ENCODE measurements at regions not wholly inside any gene's neighbourhood (a gene's known extent, or its start where the extent isn't known, plus 50 kb on each side); places are given as distances from the start of the nearest gene placed in this dataset.

DNA sequence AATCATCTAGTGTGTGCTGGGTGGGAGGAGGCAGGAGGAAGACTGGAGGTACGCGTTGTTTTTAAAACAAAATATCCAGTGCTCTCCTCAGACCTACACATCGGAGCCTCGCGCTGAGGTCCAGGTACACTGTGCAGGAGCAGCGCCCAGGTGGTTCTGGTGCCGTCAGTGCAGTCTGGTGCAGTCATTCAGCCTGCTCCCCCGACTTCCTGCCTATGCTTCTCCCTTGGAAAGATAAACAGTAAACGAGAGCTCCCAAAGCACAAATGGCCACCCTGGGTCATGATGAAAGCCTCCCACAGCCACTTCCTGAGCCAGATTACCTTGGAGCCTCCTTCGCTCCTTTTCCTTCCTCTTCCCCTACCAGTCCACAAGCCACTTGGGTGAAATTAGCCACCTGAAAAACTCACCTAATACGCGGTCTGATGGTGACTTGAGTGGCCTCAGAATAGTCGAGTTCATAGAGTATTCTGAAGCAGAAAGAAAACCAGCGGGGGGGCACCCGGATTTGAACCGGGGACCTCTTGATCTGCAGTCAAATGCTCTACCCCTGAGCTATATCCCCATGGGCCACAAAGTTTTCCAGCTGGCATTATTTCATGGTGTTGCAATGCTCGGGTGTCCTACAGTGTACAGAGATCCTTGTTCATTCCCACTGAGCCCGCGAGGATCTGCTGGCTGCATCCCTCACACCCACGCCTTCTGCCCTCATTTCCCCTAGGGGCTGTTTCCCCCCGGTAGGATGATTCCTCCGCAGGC lies 82.5 kb downstream of the ZNF467 start (continued):
- no peak for TF ChIP-seq ZKSCAN5 (CRISPR knock-in tag; IDR thresholded peaks at IDR 0.05)
- TF ChIP-seq TGIF2 (CRISPR knock-in tag; IDR thresholded peaks at IDR 0.05) = 0 out of 2 replicates have a peak, but pooled peaks have one; percentile 54
- TF ChIP-seq, protein P1, sequence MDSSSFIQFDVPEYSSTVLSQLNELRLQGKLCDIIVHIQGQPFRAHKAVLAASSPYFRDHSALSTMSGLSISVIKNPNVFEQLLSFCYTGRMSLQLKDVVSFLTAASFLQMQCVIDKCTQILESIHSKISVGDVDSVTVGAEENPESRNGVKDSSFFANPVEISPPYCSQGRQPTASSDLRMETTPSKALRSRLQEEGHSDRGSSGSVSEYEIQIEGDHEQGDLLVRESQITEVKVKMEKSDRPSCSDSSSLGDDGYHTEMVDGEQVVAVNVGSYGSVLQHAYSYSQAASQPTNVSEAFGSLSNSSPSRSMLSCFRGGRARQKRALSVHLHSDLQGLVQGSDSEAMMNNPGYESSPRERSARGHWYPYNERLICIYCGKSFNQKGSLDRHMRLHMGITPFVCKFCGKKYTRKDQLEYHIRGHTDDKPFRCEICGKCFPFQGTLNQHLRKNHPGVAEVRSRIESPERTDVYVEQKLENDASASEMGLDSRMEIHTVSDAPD (CRISPR knock-in tag; IDR thresholded peaks at IDR 0.05) = peak; percentile 64; the same call in 1 of the 2 replicates
- TF ChIP-seq ZNF282 (IDR thresholded peaks at IDR 0.05; ENCODE audit: partially characterized antibody) = no peak
- peak; percentile 54; the same call in 1 of the 2 replicates for TF ChIP-seq KDM4B (CRISPR knock-in tag; IDR thresholded peaks at IDR 0.05)
- TF ChIP-seq IRF2 (CRISPR knock-in tag; IDR thresholded peaks at IDR 0.05) = peak; percentile 79
- peak; percentile 34; the same call in 1 of the 2 replicates for TF ChIP-seq RARA (CRISPR knock-in tag; IDR thresholded peaks at IDR 0.05)
- TF ChIP-seq PCBP1 (IDR thresholded peaks at IDR 0.05; ENCODE audit: borderline replicate concordance, low read depth, low read length) = no peak
- no peak for TF ChIP-seq TP53 (CRISPR knock-in tag; conservative IDR thresholded peaks at IDR 0.05)
- TF ChIP-seq ZFYVE20 (CRISPR knock-in tag; IDR thresholded peaks at IDR 0.05; ENCODE audit: borderline replicate concordance, low read depth) = no peak
- TF ChIP-seq NFIB (CRISPR knock-in tag; IDR thresholded peaks at IDR 0.05; ENCODE audit: borderline replicate concordance) = no peak
- 0 out of 2 replicates have a peak, but pooled peaks have one; percentile 9 for TF ChIP-seq SP2 (CRISPR knock-in tag; IDR thresholded peaks at IDR 0.05)
- peak; percentile 36; the same call in 1 of the 2 replicates for TF ChIP-seq ELF3 (CRISPR knock-in tag; IDR thresholded peaks at IDR 0.05)
- TF ChIP-seq ETV5 (CRISPR knock-in tag; IDR thresholded peaks at IDR 0.05; ENCODE audit: borderline replicate concordance) = peak; percentile 43; the same call in 1 of the 2 replicates
- TF ChIP-seq ZNF317 (CRISPR knock-in tag; IDR thresholded peaks at IDR 0.05) = peak; percentile 80; the same call in 1 of the 2 replicates
- TF ChIP-seq REPIN1 (CRISPR knock-in tag; IDR thresholded peaks at IDR 0.05; ENCODE audit: borderline replicate concordance, low read depth) = peak; percentile 80
- TF ChIP-seq SOX5 (CRISPR knock-in tag; IDR thresholded peaks at IDR 0.05; ENCODE audit: borderline replicate concordance) = peak; percentile 35; the same call in 1 of the 2 replicates
- TF ChIP-seq DMAP1 (CRISPR knock-in tag; IDR thresholded peaks at IDR 0.05) = no peak
- peak; percentile 59; the same call in 1 of the 2 replicates for TF ChIP-seq ZNF557 (CRISPR knock-in tag; IDR thresholded peaks at IDR 0.05)
- no peak for TF ChIP-seq MTERF4 (CRISPR knock-in tag; IDR thresholded peaks at IDR 0.05)
- TF ChIP-seq NR2F6 (IDR thresholded peaks at IDR 0.05) = 0 out of 2 replicates have a peak, but pooled peaks have one; percentile 48
- TF ChIP-seq NR2F6 (CRISPR knock-in tag; IDR thresholded peaks at IDR 0.05) = 0 out of 2 replicates have a peak, but pooled peaks have one; percentile 27
- TF ChIP-seq ZNF766 (CRISPR knock-in tag; IDR thresholded peaks at IDR 0.05; ENCODE audit: borderline replicate concordance) = no peak
- TF ChIP-seq NPAS2 (CRISPR knock-in tag; IDR thresholded peaks at IDR 0.05; ENCODE audit: borderline replicate concordance) = no peak
- TF ChIP-seq MYNN (CRISPR knock-in tag; IDR thresholded peaks at IDR 0.05; ENCODE audit: low read depth) = no peak
- TF ChIP-seq ARID3A (IDR thresholded peaks at IDR 0.05; ENCODE audit: low read depth, low read length) = peak; percentile 62; the same call in 1 of the 2 replicates

Measured in HepG2 (cell line).